ENCODE measurements at regions not wholly inside any gene's neighbourhood (a gene's known extent, or its start where the extent isn't known, plus 50 kb on each side); places are given as distances from the start of the nearest gene placed in this dataset.

DNA sequence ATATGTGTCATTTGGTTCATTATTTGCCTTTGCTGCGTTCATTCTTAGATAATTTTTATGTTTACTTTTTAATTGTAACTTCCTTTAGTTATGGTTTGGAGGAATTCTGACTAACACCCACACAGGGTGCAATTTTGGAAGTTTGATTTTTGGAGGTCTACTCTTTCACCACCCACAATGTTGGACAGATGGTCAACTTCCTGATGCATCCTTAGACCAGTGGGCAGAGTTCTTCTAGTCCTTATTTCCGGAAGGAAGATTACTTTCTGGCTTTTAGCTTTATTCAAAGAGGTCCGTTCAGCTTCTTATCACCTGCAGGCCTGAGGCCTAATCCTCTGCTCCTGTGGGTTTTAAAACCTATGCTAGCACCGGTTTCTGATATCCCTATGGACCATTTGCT is 126.7 kb downstream of the MTX3 start:
- no peaks in the 10 kb centered on the region for H3K9me2 ChIP-seq (ENCODE audit: low read depth, low read length)
- TF ChIP-seq, protein P1, sequence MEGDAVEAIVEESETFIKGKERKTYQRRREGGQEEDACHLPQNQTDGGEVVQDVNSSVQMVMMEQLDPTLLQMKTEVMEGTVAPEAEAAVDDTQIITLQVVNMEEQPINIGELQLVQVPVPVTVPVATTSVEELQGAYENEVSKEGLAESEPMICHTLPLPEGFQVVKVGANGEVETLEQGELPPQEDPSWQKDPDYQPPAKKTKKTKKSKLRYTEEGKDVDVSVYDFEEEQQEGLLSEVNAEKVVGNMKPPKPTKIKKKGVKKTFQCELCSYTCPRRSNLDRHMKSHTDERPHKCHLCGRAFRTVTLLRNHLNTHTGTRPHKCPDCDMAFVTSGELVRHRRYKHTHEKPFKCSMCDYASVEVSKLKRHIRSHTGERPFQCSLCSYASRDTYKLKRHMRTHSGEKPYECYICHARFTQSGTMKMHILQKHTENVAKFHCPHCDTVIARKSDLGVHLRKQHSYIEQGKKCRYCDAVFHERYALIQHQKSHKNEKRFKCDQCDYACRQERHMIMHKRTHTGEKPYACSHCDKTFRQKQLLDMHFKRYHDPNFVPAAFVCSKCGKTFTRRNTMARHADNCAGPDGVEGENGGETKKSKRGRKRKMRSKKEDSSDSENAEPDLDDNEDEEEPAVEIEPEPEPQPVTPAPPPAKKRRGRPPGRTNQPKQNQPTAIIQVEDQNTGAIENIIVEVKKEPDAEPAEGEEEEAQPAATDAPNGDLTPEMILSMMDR (IDR thresholded peaks at IDR 0.05; ENCODE audit: low read length) = no peak
- H3K9ac ChIP-seq (ENCODE audit: low read length) = no peak overlapping the region
- no peaks in the 10 kb centered on the region for H3K36me3 ChIP-seq (ENCODE audit: insufficient read depth, low read length)
- H3K4me2 ChIP-seq (ENCODE audit: low read length) = no peak overlapping the region
- no peak overlapping the region for H3K4me3 ChIP-seq (ENCODE audit: low read depth, low read length, poor library complexity, severe bottlenecking)
- H3K27me3 ChIP-seq (ENCODE audit: insufficient read depth, low read length) = no peaks in the 10 kb centered on the region
- no peak overlapping the region for H2AFZ ChIP-seq (ENCODE audit: low read length)
- H3K79me2 ChIP-seq (ENCODE audit: insufficient read depth, low read length) = no peaks in the 10 kb centered on the region
- 0 out of 2 replicates have a peak, but pooled peaks cover 2% of the 10 kb centered on the region for H3K9me3 ChIP-seq (ENCODE audit: low read length)
- H4K20me1 ChIP-seq (ENCODE audit: insufficient read depth, low read length) = no peaks in the 10 kb centered on the region
- H3K4me1 ChIP-seq (ENCODE audit: insufficient read depth, low read length, severe bottlenecking) = no peaks in the 10 kb centered on the region
- H3K27ac ChIP-seq (ENCODE audit: low read depth, low read length, poor library complexity, severe bottlenecking) = no peak overlapping the region
- no peaks in the 10 kb centered on the region for H3F3A ChIP-seq (ENCODE audit: insufficient read depth, low read length)

DNA sequence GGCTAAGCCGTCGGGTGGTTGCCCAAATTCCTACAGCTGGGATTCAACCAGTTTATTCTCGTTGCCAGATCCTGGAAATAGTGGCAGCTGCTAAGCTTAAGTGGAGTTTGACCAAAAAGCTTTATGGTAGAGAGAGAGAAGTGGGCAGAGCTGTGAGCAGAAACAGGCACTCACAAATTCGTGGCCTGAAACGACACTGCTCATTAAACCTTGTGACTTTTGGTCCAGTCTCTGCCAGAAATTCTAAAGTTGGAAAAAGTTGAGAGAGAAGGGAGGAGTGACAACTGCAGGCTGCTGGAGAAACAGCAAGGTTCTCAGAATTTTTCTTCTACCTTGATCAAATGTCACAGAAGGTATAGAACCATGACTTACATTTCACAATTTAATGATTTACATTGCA is 131.5 kb downstream of the MTX3 start:
- H3K4me3 ChIP-seq (ENCODE audit: low read depth, low read length, poor library complexity, severe bottlenecking) = no peak overlapping the region
- H3K79me2 ChIP-seq (ENCODE audit: insufficient read depth, low read length) = no peaks in the 10 kb centered on the region
- H3K27me3 ChIP-seq (ENCODE audit: insufficient read depth, low read length) = no peaks in the 10 kb centered on the region
- H3K9me2 ChIP-seq (ENCODE audit: low read depth, low read length) = no peaks in the 10 kb centered on the region
- H4K20me1 ChIP-seq (ENCODE audit: insufficient read depth, low read length) = no peaks in the 10 kb centered on the region
- H2AFZ ChIP-seq (ENCODE audit: low read length) = no peak overlapping the region
- no peaks in the 10 kb centered on the region for H3K4me1 ChIP-seq (ENCODE audit: insufficient read depth, low read length, severe bottlenecking)
- H3K9ac ChIP-seq (ENCODE audit: low read length) = no peak overlapping the region
- H3K36me3 ChIP-seq (ENCODE audit: insufficient read depth, low read length) = no peaks in the 10 kb centered on the region
- H3F3A ChIP-seq (ENCODE audit: insufficient read depth, low read length) = no peaks in the 10 kb centered on the region
- no peak overlapping the region for H3K27ac ChIP-seq (ENCODE audit: low read depth, low read length, poor library complexity, severe bottlenecking)
- H3K9me3 ChIP-seq (ENCODE audit: low read length) = 0 out of 2 replicates have a peak, but pooled peaks cover 2% of the 10 kb centered on the region
- TF ChIP-seq, protein P1 (IDR thresholded peaks at IDR 0.05; ENCODE audit: low read length) = no peak
- no peak for TF ChIP-seq EZH2 (IDR thresholded peaks at IDR 0.05; ENCODE audit: borderline replicate concordance, low read length)
- no peak overlapping the region for H3K4me2 ChIP-seq (ENCODE audit: low read length)

- Histone ChIP-seq H3K79me2 (ENCODE audit: insufficient read depth, low read length) (no peaks in the 10 kb centered on the region), H2AFZ (ENCODE audit: low read length) (no peak overlapping the region), H3K9me2 (ENCODE audit: low read depth, low read length) (no peaks in the 10 kb centered on the region), H3K9me3 (ENCODE audit: low read length) (0 out of 2 replicates have a peak, but pooled peaks cover 2% of the 10 kb centered on the region), H3K27me3 (ENCODE audit: insufficient read depth, low read length) (no peaks in the 10 kb centered on the region), H3F3A (ENCODE audit: insufficient read depth, low read length) (no peaks in the 10 kb centered on the region), H3K9ac (ENCODE audit: low read length) (no peak overlapping the region), H3K4me1 (ENCODE audit: insufficient read depth, low read length, severe bottlenecking) (no peaks in the 10 kb centered on the region), H3K4me2 (ENCODE audit: low read length) (no peak overlapping the region), H3K27ac (ENCODE audit: low read depth, low read length, poor library complexity, severe bottlenecking) (no peak overlapping the region), H3K36me3 (ENCODE audit: insufficient read depth, low read length) (no peaks in the 10 kb centered on the region), H4K20me1 (ENCODE audit: insufficient read depth, low read length) (no peaks in the 10 kb centered on the region), H3K4me3 (ENCODE audit: low read depth, low read length, poor library complexity, severe bottlenecking) (no peak overlapping the region)
- no peak for TF ChIP-seq EZH2 (IDR thresholded peaks at IDR 0.05; ENCODE audit: borderline replicate concordance, low read length)
- TF ChIP-seq, protein P1 (IDR thresholded peaks at IDR 0.05; ENCODE audit: low read length) = no peak
These were observed 132.7 kb downstream of the MTX3 start for GRCh38 chr5:79858410-79858723.

Data from OCI-LY1 (cell line).